HAP-1 (cell line): ENCODE measurements at regions not wholly inside any gene's neighbourhood (a gene's known extent, or its start where the extent isn't known, plus 50 kb on each side); places are given as distances from the start of the nearest gene placed in this dataset.
A peak's percentile ranks its signal among the peaks of the same experiment; 100 is the strongest.
"Not testable (repeated sequence)": the region's sequence is repeated elsewhere in the genome, so short reads cannot be mapped to it uniquely, and the experiment has no call there.

Source experiments
- DNase-seq, 2 experiments: peaks; one replicate each; pipeline ENCODE4 v3.0.0-alpha.2; 2016 to 2020; ENCODE audit warnings: low spot score in 2 of 2
- H3K27me3 ChIP-seq: fragments of 250-450 bp; sonication (Bioruptor Pico); 2 replicates; pipeline ENCODE4 v1.5.1; 2020; ENCODE audit warnings: low read depth, mild to moderate bottlenecking, moderate library complexity
- H3K36me3 ChIP-seq: fragments of 250-450 bp; sonication (Bioruptor Pico); replicated peaks from 2 replicates; pipeline ENCODE4 v1.5.1; 2020; ENCODE audit warnings: mild to moderate bottlenecking
- H3K4me1 ChIP-seq: fragments of 250-450 bp; sonication (Bioruptor Pico); 2 replicates; pipeline ENCODE4 v1.5.1; 2020; ENCODE audit warnings: mild to moderate bottlenecking
- H3K4me3 ChIP-seq: fragments of 250-450 bp; sonication (Bioruptor Pico); 2 replicates; pipeline ENCODE4 v1.5.1; 2020; ENCODE audit warnings: mild to moderate bottlenecking, moderate library complexity
- H3K9me3 ChIP-seq: fragments of 250-450 bp; sonication (Bioruptor Pico); 2 replicates; pipeline ENCODE4 v1.5.1; 2020; ENCODE audit warnings: mild to moderate bottlenecking, moderate library complexity
- in situ Hi-C: fragments of 300-500 bp; cut with MboI; formaldehyde crosslinking; loops from 3 replicates; pipeline ENCODE4 v1.14.3; 2020; ENCODE audit warnings: low sequenced_read_pairs, inconsistent platforms, mixed read lengths

GRCh38 chr2:51290725-51291124 is 258.8 kb upstream of the NRXN1 start:
- in situ Hi-C loops = no loop called here
- Histone ChIP-seq H3K4me1 (peaks cover 12% of the 10 kb centered on the region), H3K27me3 (no peaks in the 10 kb centered on the region), H3K9me3 (no peaks in the 10 kb centered on the region), H3K36me3 (no peaks in the 10 kb centered on the region), H3K4me3 (no peak overlapping the region)
- DNase-seq = no peak

DNA sequence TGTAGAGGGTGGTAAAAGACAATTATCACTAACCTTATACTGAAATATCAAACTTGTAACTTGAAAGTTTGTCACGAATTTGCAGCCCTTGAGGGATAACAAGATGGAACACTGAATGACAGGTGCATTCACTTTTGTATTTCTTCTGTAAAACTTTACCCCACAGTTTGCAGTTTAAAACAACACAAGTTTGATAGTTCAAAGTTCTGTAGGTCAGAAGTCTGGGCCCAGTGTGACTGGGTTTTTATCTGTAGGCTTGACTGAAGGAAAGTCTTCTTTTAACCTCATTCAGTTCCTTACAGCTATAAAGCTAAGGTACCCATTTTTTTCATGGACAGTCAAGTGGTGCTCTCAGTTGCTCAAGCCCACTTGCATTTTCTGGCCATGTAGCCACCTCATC is 257.1 kb upstream of the NRXN1 start:
- no peaks in the 10 kb centered on the region for H3K9me3 ChIP-seq
- DNase-seq = no peak
- H3K36me3 ChIP-seq = no peaks in the 10 kb centered on the region
- in situ Hi-C loops = no loop called here
- H3K4me1 ChIP-seq = peaks cover 18% of the 10 kb centered on the region
- no peak overlapping the region for H3K4me3 ChIP-seq
- no peaks in the 10 kb centered on the region for H3K27me3 ChIP-seq

DNA sequence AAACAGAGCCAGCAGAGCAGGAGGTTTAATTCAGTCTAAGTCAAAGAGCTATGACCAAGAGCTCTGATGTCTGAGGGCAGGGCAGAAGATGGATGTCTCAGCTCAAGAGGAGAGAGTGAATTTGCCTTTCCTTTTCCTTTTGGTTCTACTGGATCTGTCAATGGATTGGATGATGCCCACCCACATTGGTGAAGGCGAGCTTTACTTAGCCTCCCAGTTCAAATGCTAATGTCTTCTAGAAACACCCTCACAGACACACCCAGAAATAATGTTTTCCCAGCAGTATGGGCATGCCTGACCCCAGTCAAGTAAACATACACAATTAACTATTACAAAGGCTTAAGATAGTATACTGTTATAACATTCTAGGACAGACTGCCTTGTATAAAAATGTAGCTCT is 236.3 kb upstream of the NRXN1 start:
- Histone ChIP-seq H3K4me1 (peaks cover 15% of the 10 kb centered on the region), H3K27me3 (no peaks in the 10 kb centered on the region), H3K36me3 (no peaks in the 10 kb centered on the region), H3K9me3 (no peaks in the 10 kb centered on the region), H3K4me3 (no peak overlapping the region)
- DNase-seq = no peak
- in situ Hi-C loops = no loop called here

DNA sequence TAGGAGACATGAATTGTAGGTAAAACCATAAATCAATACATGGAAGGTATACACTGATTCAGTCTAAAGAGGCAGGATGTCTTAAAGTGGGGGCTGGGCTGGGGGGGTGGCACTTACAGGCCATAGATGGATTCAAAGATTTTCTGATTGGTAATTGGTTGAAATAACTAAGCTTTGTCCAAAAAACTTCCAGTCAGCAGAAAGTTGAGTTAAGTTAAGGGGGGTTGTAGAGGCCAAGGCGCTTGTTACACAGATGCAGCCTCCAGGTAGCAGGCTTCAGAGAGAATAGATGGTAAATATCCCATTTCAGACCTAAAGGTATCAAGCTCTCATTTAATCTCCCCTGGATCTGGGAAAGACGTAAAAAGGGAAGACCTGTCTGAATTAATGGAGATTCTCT is 233.6 kb upstream of the NRXN1 start:
- Histone ChIP-seq H3K36me3 (no peaks in the 10 kb centered on the region), H3K4me1 (peaks cover 20% of the 10 kb centered on the region), H3K4me3 (no peak overlapping the region), H3K27me3 (no peaks in the 10 kb centered on the region), H3K9me3 (no peaks in the 10 kb centered on the region)
- no peak for DNase-seq
- in situ Hi-C loops = no loop called here

DNA sequence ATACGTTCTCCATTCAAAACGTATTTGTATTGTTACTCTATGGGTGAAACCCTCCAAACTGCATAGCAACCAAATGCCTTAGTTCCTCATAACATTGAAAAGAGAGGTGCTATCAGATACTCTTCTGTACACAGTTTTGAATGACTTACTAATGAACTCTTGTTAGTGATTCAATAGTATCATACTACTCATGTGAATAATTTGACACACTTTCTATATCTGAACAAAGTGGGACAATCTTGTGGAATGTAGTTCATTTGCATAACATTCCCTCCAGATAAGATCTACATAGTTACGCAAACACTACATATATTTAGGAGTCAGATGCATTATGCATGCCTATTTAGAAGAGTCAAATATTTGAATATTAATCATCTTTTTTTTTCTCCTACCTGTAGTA is 232.0 kb upstream of the NRXN1 start:
- no peak overlapping the region for H3K4me3 ChIP-seq
- DNase-seq = peak in 1 of 2 experiments; percentile 93
- in situ Hi-C loops = no loop called here
- H3K36me3 ChIP-seq = no peaks in the 10 kb centered on the region
- no peaks in the 10 kb centered on the region for H3K27me3 ChIP-seq
- H3K4me1 ChIP-seq = peaks cover 20% of the 10 kb centered on the region
- no peaks in the 10 kb centered on the region for H3K9me3 ChIP-seq

- DNase-seq, H3K27me3 ChIP-seq, H3K9me3 ChIP-seq, H3K36me3 ChIP-seq, H3K4me3 ChIP-seq, in situ Hi-C loops: not testable (repeated sequence)
- peaks cover 17% of the 10 kb centered on the region for H3K4me1 ChIP-seq
Measured at GRCh38 chr2:51263101-51263500, 231.2 kb upstream of the NRXN1 start.

DNA sequence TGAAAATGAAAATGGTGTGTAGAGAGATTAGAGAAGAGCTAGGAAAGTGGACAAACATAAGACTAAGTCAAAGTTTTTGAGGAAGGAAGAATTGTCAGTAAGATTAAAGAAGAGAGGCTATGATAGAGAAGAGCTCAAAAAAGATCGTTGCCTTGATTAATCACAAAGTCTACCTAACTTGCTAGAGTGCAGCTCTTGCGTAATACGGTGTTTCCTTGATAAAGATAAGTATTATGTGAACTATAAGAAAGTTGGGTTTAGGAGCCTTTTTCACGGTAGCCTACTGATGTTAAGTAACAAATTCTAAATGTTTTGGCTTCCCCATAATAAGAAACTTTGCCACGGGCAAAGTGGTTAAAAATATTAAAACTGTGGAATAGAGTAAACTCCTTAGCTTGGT is 226.4 kb upstream of the NRXN1 start:
- in situ Hi-C loops = no loop called here
- no peaks in the 10 kb centered on the region for H3K36me3 ChIP-seq
- H3K27me3 ChIP-seq = no peaks in the 10 kb centered on the region
- H3K4me3 ChIP-seq = no peak overlapping the region
- peaks cover 5% of the 10 kb centered on the region for H3K4me1 ChIP-seq
- DNase-seq = no peak
- H3K9me3 ChIP-seq = no peaks in the 10 kb centered on the region

- in situ Hi-C loops = no loop called here
- no peaks in the 10 kb centered on the region for H3K36me3 ChIP-seq
- H3K4me3 ChIP-seq = no peak overlapping the region
- DNase-seq = no peak
- no peaks in the 10 kb centered on the region for H3K4me1 ChIP-seq
- no peaks in the 10 kb centered on the region for H3K27me3 ChIP-seq
- no peaks in the 10 kb centered on the region for H3K9me3 ChIP-seq
Measured at GRCh38 chr2:51256736-51257135, 224.8 kb upstream of the NRXN1 start.

- Histone ChIP-seq H3K9me3 (no peaks in the 10 kb centered on the region), H3K36me3 (no peaks in the 10 kb centered on the region), H3K27me3 (no peaks in the 10 kb centered on the region), H3K4me1 (peaks cover 1% of the 10 kb centered on the region; the same call in 1 of the 2 replicates), H3K4me3 (no peak overlapping the region)
- DNase-seq = no peak
- in situ Hi-C loops = no loop called here
Measured at GRCh38 chr2:51251356-51251755, 219.4 kb upstream of the NRXN1 start.

DNA sequence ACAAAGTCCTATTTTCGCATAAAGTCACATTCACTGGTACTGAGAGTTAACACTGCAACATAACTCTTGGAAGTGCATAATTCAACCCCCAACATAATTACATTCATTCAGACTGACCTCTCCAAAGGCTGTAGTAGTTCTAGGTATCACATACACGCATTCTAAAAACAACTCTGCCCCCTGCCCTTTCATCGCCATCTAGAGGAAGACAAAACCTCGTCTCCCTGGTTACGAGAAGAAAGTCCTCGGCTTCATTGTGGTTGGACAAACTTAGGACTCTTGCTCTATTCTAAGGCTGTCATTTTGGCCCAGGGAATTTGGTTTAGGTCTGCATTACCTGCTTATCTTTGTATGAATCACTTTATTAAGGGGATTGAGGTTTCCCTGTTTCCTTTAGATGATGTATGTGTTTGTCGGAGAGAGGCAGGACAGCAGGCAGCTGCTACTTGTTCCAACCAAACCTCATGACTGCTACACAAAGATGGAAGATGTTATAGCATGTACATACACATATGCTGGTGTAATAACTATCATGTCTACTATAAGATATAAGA is 215.4 kb upstream of the NRXN1 start:
- H3K9me3 ChIP-seq = no peaks in the 10 kb centered on the region
- no peaks in the 10 kb centered on the region for H3K36me3 ChIP-seq
- H3K27me3 ChIP-seq = no peaks in the 10 kb centered on the region
- DNase-seq = no peak
- peaks cover 10% of the 10 kb centered on the region for H3K4me1 ChIP-seq
- in situ Hi-C loops = no loop called here
- H3K4me3 ChIP-seq = no peak overlapping the region

DNA sequence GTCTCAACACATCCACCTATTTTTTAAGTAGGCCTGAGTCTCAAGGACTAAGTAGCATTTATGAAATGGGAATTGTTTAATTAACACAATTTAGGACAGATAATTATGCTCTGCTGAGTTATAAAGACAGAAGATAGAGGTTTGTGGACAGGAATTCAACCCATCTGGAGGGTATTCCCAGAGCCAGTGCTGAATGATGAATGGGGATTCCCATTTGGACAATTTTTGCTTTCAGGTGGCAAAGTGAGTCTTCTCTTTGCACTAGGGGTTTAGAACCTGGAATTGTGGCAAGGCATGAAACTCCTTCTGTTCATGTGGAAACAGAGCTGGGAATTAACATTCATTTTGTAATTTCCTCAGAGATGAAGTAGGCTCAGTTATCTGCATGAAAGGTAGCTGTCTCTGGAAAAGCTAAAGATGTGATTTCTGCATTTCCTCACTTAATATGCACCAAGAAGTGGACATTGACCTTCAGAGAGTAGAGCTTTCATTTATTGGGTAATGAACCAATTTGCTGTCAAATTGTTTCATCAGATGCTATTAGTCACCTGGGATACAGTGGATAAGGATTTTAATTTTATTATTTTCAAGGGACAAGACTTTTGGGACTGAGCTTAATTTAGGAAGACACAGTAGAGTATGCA is 212.1 kb upstream of the NRXN1 start:
- in situ Hi-C loops = no loop called here
- Histone ChIP-seq H3K36me3 (no peaks in the 10 kb centered on the region), H3K4me3 (no peak overlapping the region), H3K4me1 (peaks cover 10% of the 10 kb centered on the region), H3K9me3 (no peaks in the 10 kb centered on the region), H3K27me3 (no peaks in the 10 kb centered on the region)
- DNase-seq = no peak

- H3K36me3 ChIP-seq = no peaks in the 10 kb centered on the region
- H3K4me3 ChIP-seq = no peak overlapping the region
- H3K27me3 ChIP-seq = no peaks in the 10 kb centered on the region
- H3K4me1 ChIP-seq = peaks cover 5% of the 10 kb centered on the region; the same call in 1 of the 2 replicates
- no peak for DNase-seq
- in situ Hi-C loops = no loop called here
- peaks cover 6% of the 10 kb centered on the region; the same call in 1 of the 2 replicates for H3K9me3 ChIP-seq
Measured at GRCh38 chr2:51237626-51238271, 205.8 kb upstream of the NRXN1 start.

- in situ Hi-C loops = no loop called here
- Histone ChIP-seq H3K9me3 (peaks cover 6% of the 10 kb centered on the region; the same call in 1 of the 2 replicates), H3K4me1 (peaks cover 9% of the 10 kb centered on the region), H3K36me3 (no peaks in the 10 kb centered on the region), H3K27me3 (no peaks in the 10 kb centered on the region), H3K4me3 (no peak overlapping the region)
- DNase-seq = no peak
Measured at GRCh38 chr2:51232027-51232426, 200.1 kb upstream of the NRXN1 start.

- H3K4me1 ChIP-seq = peaks cover 9% of the 10 kb centered on the region
- in situ Hi-C loops = no loop called here
- no peaks in the 10 kb centered on the region for H3K27me3 ChIP-seq
- no peak for DNase-seq
- H3K9me3 ChIP-seq = peaks cover 6% of the 10 kb centered on the region; the same call in 1 of the 2 replicates
- H3K4me3 ChIP-seq = no peak overlapping the region
- H3K36me3 ChIP-seq = no peaks in the 10 kb centered on the region
Measured at GRCh38 chr2:51231071-51231470, 199.1 kb upstream of the NRXN1 start.
